HG03064 (cell line): ENCODE measurements at regions not wholly inside any gene's neighbourhood (a gene's known extent, or its start where the extent isn't known, plus 50 kb on each side); places are given as distances from the start of the nearest gene placed in this dataset.
"Not testable (repeated sequence)": the region's sequence is repeated elsewhere in the genome, so short reads cannot be mapped to it uniquely, and the experiment has no call there.

Experiments used
- ATAC-seq: cut with Tn5 transposase; IDR thresholded peaks from one replicate; pipeline ENCODE4 v1.9.1; 2021; ENCODE audit warnings: low read depth; ENCODE audit not compliant: unreplicated experiment

- no peak for ATAC-seq
Measured at GRCh38 chr10:64101606-64102263, 580.5 kb downstream of the REEP3 start.

GRCh38 chr10:64102264-64102633 is 581.0 kb downstream of the REEP3 start:
- ATAC-seq = no peak

- ATAC-seq = no peak
Measured at GRCh38 chr10:64102916-64103315, 581.7 kb downstream of the REEP3 start.

- ATAC-seq = no peak
Measured at GRCh38 chr10:64103750-64104470, 582.7 kb downstream of the REEP3 start.

GRCh38 chr10:64109926-64110495 is 588.8 kb downstream of the REEP3 start:
- no peak for ATAC-seq

- no peak for ATAC-seq
Measured at GRCh38 chr10:64112701-64113355, 591.6 kb downstream of the REEP3 start.

GRCh38 chr10:64113375-64113774 is 592.2 kb downstream of the REEP3 start:
- no peak for ATAC-seq

- ATAC-seq = no peak
Measured at GRCh38 chr10:64113792-64114191, 592.6 kb downstream of the REEP3 start.

- no peak for ATAC-seq
Measured at GRCh38 chr10:64115471-64115870, 594.3 kb downstream of the REEP3 start.

- no peak for ATAC-seq
Measured at GRCh38 chr10:64115908-64116643, 594.9 kb downstream of the REEP3 start.

GRCh38 chr10:64116707-64117106 is 595.5 kb downstream of the REEP3 start:
- ATAC-seq = no peak

- ATAC-seq = no peak
Measured at GRCh38 chr10:64118736-64119135, 597.5 kb downstream of the REEP3 start.

- ATAC-seq = not testable (repeated sequence)
Measured at GRCh38 chr10:64120301-64120980, 599.2 kb downstream of the REEP3 start.

- ATAC-seq = no peak
Measured at GRCh38 chr10:64130152-64130551, 609.0 kb downstream of the REEP3 start.

- ATAC-seq = no peak
Measured at GRCh38 chr10:64134676-64135075, 613.5 kb downstream of the REEP3 start.

- ATAC-seq = no peak
Measured at GRCh38 chr10:64142395-64142794, 621.2 kb downstream of the REEP3 start.

GRCh38 chr10:64148607-64149006 is 627.4 kb downstream of the REEP3 start:
- no peak for ATAC-seq

- no peak for ATAC-seq
Measured at GRCh38 chr10:64156166-64156565, 635.0 kb downstream of the REEP3 start.

- no peak for ATAC-seq
Measured at GRCh38 chr10:64158551-64158950, 637.4 kb downstream of the REEP3 start.
